Stimulated activated naive CD8-positive, alpha-beta T cell treated with anti-CD3 and anti-CD28 coated beads, Interleukin-15, Interleukin-2, amounts not matched to agents 100 ng/mL and 50 ng/mL, for 24 hours (primary cell): ENCODE measurements at regions not wholly inside any gene's neighbourhood (a gene's known extent, or its start where the extent isn't known, plus 50 kb on each side); places are given as distances from the start of the nearest gene placed in this dataset.

Experiments
- H3K27ac Mint-ChIP-seq: one replicate; pipeline ENCODE4 v1.8.0; 2021; ENCODE audit warnings: mild to moderate bottlenecking, mixed read lengths
- H3K27me3 Mint-ChIP-seq: one replicate; pipeline ENCODE4 v1.8.0; 2021; ENCODE audit warnings: mixed read lengths
- H3K36me3 Mint-ChIP-seq: one replicate; pipeline ENCODE4 v1.8.0; 2021; ENCODE audit warnings: low read depth, mixed read lengths
- H3K4me1 Mint-ChIP-seq: one replicate; pipeline ENCODE4 v1.8.0; 2021; ENCODE audit warnings: low read depth, mixed read lengths
- H3K4me3 Mint-ChIP-seq: one replicate; pipeline ENCODE4 v1.8.0; 2021; ENCODE audit warnings: mild to moderate bottlenecking, mixed read lengths
- H3K9me3 Mint-ChIP-seq: one replicate; pipeline ENCODE4 v1.8.0; 2021; ENCODE audit warnings: mixed read lengths

DNA sequence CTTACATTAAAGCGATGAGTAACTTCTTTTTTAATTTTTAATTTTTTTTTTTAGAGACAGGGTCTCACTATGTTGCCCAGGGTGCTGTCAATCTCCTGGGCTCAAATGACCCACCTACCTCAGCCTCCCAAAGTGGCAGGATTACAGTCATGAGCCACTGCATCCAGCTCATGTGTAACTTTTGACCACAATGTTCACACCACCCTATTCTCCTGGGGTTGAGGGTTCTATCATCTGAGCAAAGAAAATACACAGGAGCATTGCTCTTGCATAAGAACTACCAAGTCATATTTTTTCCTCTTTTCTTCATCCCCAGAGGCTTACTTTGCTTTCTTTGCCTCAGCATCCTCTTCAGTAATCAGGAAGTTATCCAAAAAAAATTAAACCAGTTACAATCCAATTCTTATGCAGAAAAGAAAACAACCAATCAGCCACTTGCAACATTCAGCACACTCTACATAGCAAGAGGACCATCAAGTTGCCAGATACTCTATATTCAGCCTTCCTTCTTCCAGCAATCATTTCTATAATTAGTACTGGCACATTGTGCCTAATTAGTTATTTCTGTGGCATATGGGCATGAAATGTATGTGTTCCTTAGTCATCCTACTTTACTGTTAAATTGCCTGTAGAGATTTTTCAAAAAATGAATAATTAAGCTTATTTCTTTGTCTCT, 345.6 kb downstream of the AKAIN1 start:
- peaks cover 8% of the 10 kb centered on the region for H3K9me3 Mint-ChIP-seq
- no peak overlapping the region for H3K27ac Mint-ChIP-seq
- no peaks in the 10 kb centered on the region for H3K36me3 Mint-ChIP-seq
- no peak overlapping the region for H3K4me3 Mint-ChIP-seq
- no peaks in the 10 kb centered on the region for H3K4me1 Mint-ChIP-seq
- no peaks in the 10 kb centered on the region for H3K27me3 Mint-ChIP-seq

GRCh38 chr18:4847056-4847455, 350.0 kb downstream of the AKAIN1 start:
- no peak overlapping the region for H3K4me3 Mint-ChIP-seq
- no peaks in the 10 kb centered on the region for H3K36me3 Mint-ChIP-seq
- H3K9me3 Mint-ChIP-seq, result no peaks in the 10 kb centered on the region
- H3K27ac Mint-ChIP-seq, result no peak overlapping the region
- H3K27me3 Mint-ChIP-seq, result no peaks in the 10 kb centered on the region
- no peaks in the 10 kb centered on the region for H3K4me1 Mint-ChIP-seq

DNA sequence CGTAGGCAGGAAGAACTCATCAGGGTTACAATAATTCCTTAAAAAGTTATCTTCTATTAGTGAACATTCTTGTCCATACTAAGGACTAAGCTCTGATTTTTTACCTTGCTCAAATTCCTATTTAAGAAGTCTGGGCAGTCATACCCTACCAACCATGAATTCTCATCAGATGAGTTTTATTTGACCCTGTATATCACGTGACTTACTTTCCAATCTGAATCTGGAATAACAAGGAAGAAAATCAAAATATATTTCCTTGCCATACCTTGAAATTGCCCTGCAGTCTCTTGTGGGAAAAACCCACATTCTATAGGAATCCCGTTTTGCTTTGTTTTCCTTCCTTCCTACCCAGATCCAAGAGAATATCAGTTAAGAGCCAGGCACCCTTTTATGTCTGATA, 352.7 kb downstream of the AKAIN1 start:
- Mint-ChIP-seq H3K27ac (no peak overlapping the region), H3K4me3 (no peak overlapping the region), H3K9me3 (no peaks in the 10 kb centered on the region), H3K27me3 (no peaks in the 10 kb centered on the region), H3K36me3 (no peaks in the 10 kb centered on the region), H3K4me1 (no peaks in the 10 kb centered on the region)

- Mint-ChIP-seq H3K4me3 (no peak overlapping the region), H3K9me3 (no peaks in the 10 kb centered on the region), H3K27me3 (no peaks in the 10 kb centered on the region), H3K4me1 (no peaks in the 10 kb centered on the region), H3K27ac (no peak overlapping the region), H3K36me3 (no peaks in the 10 kb centered on the region)
Measured at GRCh38 chr18:4843771-4844170, 353.3 kb downstream of the AKAIN1 start.

- H3K27ac Mint-ChIP-seq, result no peak overlapping the region
- H3K27me3 Mint-ChIP-seq, result no peaks in the 10 kb centered on the region
- no peaks in the 10 kb centered on the region for H3K4me1 Mint-ChIP-seq
- no peaks in the 10 kb centered on the region for H3K9me3 Mint-ChIP-seq
- no peaks in the 10 kb centered on the region for H3K36me3 Mint-ChIP-seq
- no peak overlapping the region for H3K4me3 Mint-ChIP-seq
Measured at GRCh38 chr18:4842751-4843150, 354.3 kb downstream of the AKAIN1 start.

DNA sequence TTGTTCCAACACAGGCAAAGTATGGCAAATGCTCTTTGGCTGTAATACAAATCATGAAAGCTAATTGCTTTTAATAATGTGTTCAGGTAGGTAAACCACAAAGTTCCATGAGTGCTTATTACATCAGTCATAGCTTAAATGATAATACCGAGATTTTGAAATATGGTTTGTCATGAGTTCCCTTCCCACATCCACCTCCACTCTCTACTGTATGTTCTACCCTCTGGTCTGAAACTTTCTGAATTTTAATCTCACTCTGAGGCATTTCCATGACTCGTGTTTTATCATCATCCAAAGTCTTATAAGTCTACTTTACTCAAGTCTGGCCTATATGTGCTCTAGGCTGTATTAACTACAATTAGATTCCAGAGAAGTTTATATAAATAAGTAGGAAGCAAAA, 354.8 kb downstream of the AKAIN1 start:
- Mint-ChIP-seq H3K4me1 (no peaks in the 10 kb centered on the region), H3K27ac (no peak overlapping the region), H3K27me3 (no peaks in the 10 kb centered on the region), H3K9me3 (no peaks in the 10 kb centered on the region), H3K4me3 (no peak overlapping the region), H3K36me3 (no peaks in the 10 kb centered on the region)

GRCh38 chr18:4839639-4840038, 357.4 kb downstream of the AKAIN1 start:
- no peaks in the 10 kb centered on the region for H3K27me3 Mint-ChIP-seq
- no peak overlapping the region for H3K4me3 Mint-ChIP-seq
- no peaks in the 10 kb centered on the region for H3K36me3 Mint-ChIP-seq
- H3K4me1 Mint-ChIP-seq, result no peaks in the 10 kb centered on the region
- H3K9me3 Mint-ChIP-seq, result no peaks in the 10 kb centered on the region
- H3K27ac Mint-ChIP-seq, result no peak overlapping the region

DNA sequence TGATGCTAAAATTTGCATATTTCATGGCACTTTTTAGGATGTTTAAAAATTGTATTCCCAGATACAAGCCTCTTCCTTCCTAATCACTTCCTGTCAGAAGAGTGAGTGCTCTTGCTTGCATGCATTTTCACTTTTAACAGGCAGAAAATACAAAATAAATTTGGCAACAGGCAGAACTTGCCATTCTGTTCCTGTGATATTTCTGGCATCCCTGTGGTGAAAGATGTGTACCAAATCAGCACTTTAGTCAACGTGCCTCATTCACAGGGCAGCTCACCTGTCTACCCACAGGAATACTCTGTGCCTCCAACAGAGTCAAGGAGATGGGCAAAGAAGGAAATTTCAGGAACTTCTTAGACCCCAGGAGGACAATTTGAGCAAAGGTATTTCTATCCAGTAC, 360.9 kb downstream of the AKAIN1 start:
- H3K36me3 Mint-ChIP-seq, result no peaks in the 10 kb centered on the region
- no peak overlapping the region for H3K27ac Mint-ChIP-seq
- H3K9me3 Mint-ChIP-seq, result no peaks in the 10 kb centered on the region
- H3K4me1 Mint-ChIP-seq, result no peaks in the 10 kb centered on the region
- H3K4me3 Mint-ChIP-seq, result no peak overlapping the region
- H3K27me3 Mint-ChIP-seq, result no peaks in the 10 kb centered on the region

GRCh38 chr18:4831791-4832375, 365.2 kb downstream of the AKAIN1 start:
- H3K27ac Mint-ChIP-seq, result no peak overlapping the region
- H3K4me3 Mint-ChIP-seq, result no peak overlapping the region
- no peaks in the 10 kb centered on the region for H3K36me3 Mint-ChIP-seq
- no peaks in the 10 kb centered on the region for H3K27me3 Mint-ChIP-seq
- H3K4me1 Mint-ChIP-seq, result no peaks in the 10 kb centered on the region
- no peaks in the 10 kb centered on the region for H3K9me3 Mint-ChIP-seq

GRCh38 chr18:4831127-4831526, 365.9 kb downstream of the AKAIN1 start:
- Mint-ChIP-seq H3K36me3 (no peaks in the 10 kb centered on the region), H3K9me3 (no peaks in the 10 kb centered on the region), H3K4me3 (no peak overlapping the region), H3K27me3 (no peaks in the 10 kb centered on the region), H3K4me1 (no peaks in the 10 kb centered on the region), H3K27ac (no peak overlapping the region)

- no peaks in the 10 kb centered on the region for H3K4me1 Mint-ChIP-seq
- H3K27ac Mint-ChIP-seq, result no peak overlapping the region
- H3K4me3 Mint-ChIP-seq, result no peak overlapping the region
- no peaks in the 10 kb centered on the region for H3K36me3 Mint-ChIP-seq
- peaks cover 6% of the 10 kb centered on the region for H3K9me3 Mint-ChIP-seq
- no peaks in the 10 kb centered on the region for H3K27me3 Mint-ChIP-seq
Measured at GRCh38 chr18:4823091-4823490, 368.0 kb upstream of the DLGAP1 start.

DNA sequence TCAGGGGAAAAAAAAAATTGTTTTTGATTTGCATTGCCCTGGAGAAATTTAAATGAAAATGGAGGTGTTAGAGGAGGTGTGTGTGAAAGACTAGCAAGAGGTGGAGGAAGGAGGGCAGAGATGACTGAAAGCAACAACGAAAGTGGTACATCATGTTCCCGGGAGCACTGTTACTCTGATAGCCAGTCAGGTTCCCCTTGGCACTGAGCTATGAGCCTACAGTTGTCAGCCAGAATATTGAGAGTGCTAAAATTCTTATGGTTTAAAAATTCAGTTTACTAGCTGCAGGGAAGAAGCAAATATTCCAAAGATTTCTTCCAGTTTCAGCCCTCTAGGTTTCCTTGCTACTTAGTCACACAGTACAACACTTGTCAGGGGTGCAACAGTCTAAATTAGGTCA, 366.7 kb upstream of the DLGAP1 start:
- H3K36me3 Mint-ChIP-seq, result no peaks in the 10 kb centered on the region
- H3K4me1 Mint-ChIP-seq, result no peaks in the 10 kb centered on the region
- H3K27ac Mint-ChIP-seq, result no peak overlapping the region
- H3K4me3 Mint-ChIP-seq, result no peak overlapping the region
- peaks cover 9% of the 10 kb centered on the region for H3K9me3 Mint-ChIP-seq
- no peaks in the 10 kb centered on the region for H3K27me3 Mint-ChIP-seq

DNA sequence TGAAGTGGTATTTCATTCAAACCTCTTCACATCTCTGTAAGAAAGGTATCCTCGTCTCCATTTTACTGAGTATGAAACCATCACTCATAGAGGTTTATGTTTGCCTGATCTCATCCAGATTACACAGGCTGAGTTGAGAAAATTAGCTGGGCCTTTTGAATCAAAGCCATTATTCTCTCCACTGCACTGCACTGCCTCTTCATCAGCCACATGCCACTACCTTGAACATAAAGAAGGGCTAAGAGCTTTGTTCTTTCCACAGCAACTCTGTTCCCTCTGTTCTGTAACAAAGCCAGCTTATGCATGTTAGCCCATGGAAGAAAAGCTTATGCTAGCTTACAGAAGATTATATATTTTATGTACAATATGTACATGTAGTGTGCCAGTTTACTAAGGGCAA, 362.6 kb upstream of the DLGAP1 start:
- H3K27me3 Mint-ChIP-seq, result no peaks in the 10 kb centered on the region
- no peak overlapping the region for H3K27ac Mint-ChIP-seq
- peaks cover 15% of the 10 kb centered on the region for H3K9me3 Mint-ChIP-seq
- H3K36me3 Mint-ChIP-seq, result no peaks in the 10 kb centered on the region
- no peak overlapping the region for H3K4me3 Mint-ChIP-seq
- H3K4me1 Mint-ChIP-seq, result no peaks in the 10 kb centered on the region

GRCh38 chr18:4813708-4814107, 358.6 kb upstream of the DLGAP1 start:
- H3K9me3 Mint-ChIP-seq, result peaks cover 17% of the 10 kb centered on the region
- H3K4me1 Mint-ChIP-seq, result no peaks in the 10 kb centered on the region
- no peaks in the 10 kb centered on the region for H3K36me3 Mint-ChIP-seq
- H3K4me3 Mint-ChIP-seq, result no peak overlapping the region
- H3K27me3 Mint-ChIP-seq, result no peaks in the 10 kb centered on the region
- H3K27ac Mint-ChIP-seq, result no peak overlapping the region

DNA sequence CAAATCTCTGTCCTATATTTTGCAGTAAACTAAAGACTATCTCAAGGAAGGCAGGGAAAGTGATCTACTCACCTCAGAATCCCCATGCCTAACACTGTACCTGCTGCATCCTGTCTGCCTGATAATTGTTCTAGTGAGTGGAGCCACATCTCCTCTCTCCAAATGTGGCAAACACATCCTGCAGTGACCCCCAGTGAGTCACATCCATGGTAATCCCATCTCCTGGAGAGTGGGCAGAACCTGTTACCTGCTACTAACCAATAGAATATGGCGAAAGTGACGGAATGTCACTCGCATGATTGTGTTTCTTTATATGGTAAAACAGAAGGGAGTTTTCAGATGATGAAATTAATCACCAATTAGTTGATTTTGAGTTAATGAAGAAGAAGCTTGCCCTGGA, 353.8 kb upstream of the DLGAP1 start:
- Mint-ChIP-seq H3K27me3 (no peaks in the 10 kb centered on the region), H3K4me3 (no peak overlapping the region), H3K4me1 (no peaks in the 10 kb centered on the region), H3K9me3 (peaks cover 13% of the 10 kb centered on the region), H3K36me3 (no peaks in the 10 kb centered on the region), H3K27ac (no peak overlapping the region)

DNA sequence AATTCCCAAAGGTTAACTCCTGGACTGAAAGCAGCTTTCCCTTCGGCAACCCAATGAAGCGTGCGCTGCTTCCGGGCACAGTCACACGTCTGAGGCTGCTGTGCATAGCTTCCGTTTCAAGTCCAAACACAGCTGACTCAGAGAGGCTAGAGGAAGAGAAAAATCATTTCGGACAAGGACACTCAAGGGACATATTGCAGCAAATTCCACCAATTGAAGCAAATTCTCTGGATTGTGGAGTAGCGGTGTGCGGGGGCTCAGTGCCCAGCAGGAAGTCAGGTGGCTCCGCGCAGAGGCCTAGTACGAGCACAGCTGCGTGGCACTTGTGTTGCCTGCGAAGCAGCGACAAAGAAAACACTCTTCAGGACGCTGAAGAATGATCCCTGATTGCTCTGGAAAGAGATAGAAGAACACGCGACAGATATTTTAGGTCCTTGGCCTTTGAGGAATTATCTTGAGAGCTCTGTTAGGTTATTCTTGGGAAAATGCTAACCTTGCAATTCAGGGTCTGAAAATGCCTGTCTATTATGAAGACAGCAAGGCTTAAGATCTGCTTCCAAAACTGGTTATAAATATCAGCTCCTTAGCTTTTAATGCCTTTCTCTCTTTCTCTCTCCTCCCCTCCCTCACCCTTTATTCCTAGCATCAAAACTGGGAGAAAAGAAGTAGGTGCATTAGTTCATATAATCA, 352.6 kb upstream of the DLGAP1 start:
- Mint-ChIP-seq H3K27me3 (no peaks in the 10 kb centered on the region), H3K4me3 (no peak overlapping the region), H3K9me3 (peaks cover 17% of the 10 kb centered on the region), H3K36me3 (no peaks in the 10 kb centered on the region), H3K27ac (no peak overlapping the region), H3K4me1 (no peaks in the 10 kb centered on the region)
